AG04449 (cell line): ENCODE measurements at regions not wholly inside any gene's neighbourhood (a gene's known extent, or its start where the extent isn't known, plus 50 kb on each side); places are given as distances from the start of the nearest gene placed in this dataset.

ENCODE experiments used
- CTCF ChIA-PET: fragments of 350-600 bp; formaldehyde crosslinking; extraction: SDS; loops from one replicate; lab custom pipeline; 2021; ENCODE audit warnings: antibody characterized with exemption; lab: Yijun Ruan, JAX
- POLR2A ChIA-PET: fragments of 400-600, 350-600 bp; formaldehyde crosslinking; extraction: SDS; loops from one replicate; lab custom pipeline; 2020; ENCODE audit warnings: antibody characterized with exemption, inconsistent platforms; lab: Yijun Ruan, JAX
- DNase-seq: peaks from one replicate; pipeline ENCODE4 v3.0.0-alpha.2; 2010; ENCODE audit warnings: low read depth, low spot score
- H3K4me3 ChIP-seq: 2 replicates; pipeline ENCODE4 v1.5.1; 2011; ENCODE audit warnings: low read depth, mild to moderate bottlenecking, control low read depth, low read length
- TF ChIP-seq, protein P1 (sequence below): IDR thresholded peaks from one replicate; pipeline ENCODE4 v1.5.1; 2011; ENCODE audit warnings: mild to moderate bottlenecking, moderate library complexity, low read length, control low read depth, inconsistent platforms; ENCODE audit not compliant: insufficient read depth; ENCODE audit errors: missing control alignments

DNA sequence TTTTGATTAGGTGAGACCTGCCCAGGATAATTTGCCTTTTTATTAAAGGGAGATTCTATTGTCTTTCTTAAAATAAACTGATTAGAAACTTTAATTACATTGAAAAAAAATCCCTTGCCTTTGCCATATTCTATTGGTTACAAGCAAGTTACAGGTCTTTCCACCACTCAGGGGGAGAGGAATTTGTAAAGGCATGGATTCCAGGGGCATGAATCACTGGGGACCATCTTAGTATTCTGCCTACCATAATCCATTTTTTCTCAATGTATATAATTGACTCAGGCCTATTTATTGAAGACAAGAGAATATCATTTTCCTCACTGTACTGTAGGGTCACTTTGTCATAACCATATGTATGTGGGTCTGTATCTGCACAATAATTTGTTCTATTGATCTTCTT, 124.3 kb upstream of the PDE4B start:
- no peak for DNase-seq
- CTCF ChIA-PET: interaction anchor here (2.0 kb wide), 1 partner anchor 19 kb away, joined by 5 read pairs; no protein-coding TSS in a partner anchor
- H3K4me3 ChIP-seq: no peak overlapping the region
- TF ChIP-seq, protein P1, sequence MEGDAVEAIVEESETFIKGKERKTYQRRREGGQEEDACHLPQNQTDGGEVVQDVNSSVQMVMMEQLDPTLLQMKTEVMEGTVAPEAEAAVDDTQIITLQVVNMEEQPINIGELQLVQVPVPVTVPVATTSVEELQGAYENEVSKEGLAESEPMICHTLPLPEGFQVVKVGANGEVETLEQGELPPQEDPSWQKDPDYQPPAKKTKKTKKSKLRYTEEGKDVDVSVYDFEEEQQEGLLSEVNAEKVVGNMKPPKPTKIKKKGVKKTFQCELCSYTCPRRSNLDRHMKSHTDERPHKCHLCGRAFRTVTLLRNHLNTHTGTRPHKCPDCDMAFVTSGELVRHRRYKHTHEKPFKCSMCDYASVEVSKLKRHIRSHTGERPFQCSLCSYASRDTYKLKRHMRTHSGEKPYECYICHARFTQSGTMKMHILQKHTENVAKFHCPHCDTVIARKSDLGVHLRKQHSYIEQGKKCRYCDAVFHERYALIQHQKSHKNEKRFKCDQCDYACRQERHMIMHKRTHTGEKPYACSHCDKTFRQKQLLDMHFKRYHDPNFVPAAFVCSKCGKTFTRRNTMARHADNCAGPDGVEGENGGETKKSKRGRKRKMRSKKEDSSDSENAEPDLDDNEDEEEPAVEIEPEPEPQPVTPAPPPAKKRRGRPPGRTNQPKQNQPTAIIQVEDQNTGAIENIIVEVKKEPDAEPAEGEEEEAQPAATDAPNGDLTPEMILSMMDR: no peak
- POLR2A ChIA-PET: no interaction called here

DNA sequence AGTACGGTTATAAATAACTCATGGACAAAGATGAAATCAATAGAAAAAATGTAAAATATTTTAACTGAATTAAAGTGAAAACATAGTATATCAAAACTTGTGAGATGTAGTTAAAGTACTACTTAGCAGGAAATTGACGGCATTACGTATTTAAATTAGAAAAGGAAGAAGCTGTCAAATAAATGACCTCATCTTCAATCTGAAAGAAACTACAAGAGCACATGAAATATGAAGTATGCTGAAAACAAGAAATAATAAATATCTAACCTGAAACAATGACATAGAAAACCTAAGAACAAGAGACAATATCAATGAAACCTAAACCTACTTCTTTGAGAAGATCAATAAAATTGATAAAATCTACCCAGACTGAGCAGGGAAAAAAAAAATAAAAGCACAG, 122.2 kb upstream of the PDE4B start:
- H3K4me3 ChIP-seq: no peak overlapping the region
- DNase-seq: no peak
- ChIA-PET POLR2A (no interaction called here), CTCF (interaction anchor here (0.6 kb wide), 1 partner anchor 12 kb away, joined by 3 read pairs; no protein-coding TSS in a partner anchor)
- TF ChIP-seq, protein P1: no peak

DNA sequence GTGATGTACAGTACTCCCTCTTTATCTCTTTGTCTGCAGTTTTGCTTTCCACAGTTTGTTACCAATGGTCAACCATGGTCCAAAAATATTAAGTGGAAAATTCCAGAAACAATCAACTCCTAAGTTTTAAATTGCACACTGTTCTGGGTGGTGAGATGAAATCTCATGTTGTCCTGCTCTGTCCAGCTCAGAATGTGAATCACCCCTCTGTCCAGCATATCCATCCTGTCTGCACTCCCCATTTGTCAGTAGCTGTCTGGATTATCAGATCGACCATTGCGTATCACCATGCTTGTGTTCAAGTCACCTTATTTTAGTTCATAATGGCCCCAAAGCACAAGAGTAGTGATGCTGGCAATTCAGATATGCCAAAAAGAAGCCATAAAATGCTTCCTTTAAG, 118.2 kb upstream of the PDE4B start:
- no peak for DNase-seq
- ChIA-PET CTCF (interaction anchor here (2.5 kb wide), 1 partner anchor 13 kb away, joined by 11 read pairs; no protein-coding TSS in a partner anchor), POLR2A (no interaction called here)
- TF ChIP-seq, protein P1: no peak
- H3K4me3 ChIP-seq: no peak overlapping the region

DNA sequence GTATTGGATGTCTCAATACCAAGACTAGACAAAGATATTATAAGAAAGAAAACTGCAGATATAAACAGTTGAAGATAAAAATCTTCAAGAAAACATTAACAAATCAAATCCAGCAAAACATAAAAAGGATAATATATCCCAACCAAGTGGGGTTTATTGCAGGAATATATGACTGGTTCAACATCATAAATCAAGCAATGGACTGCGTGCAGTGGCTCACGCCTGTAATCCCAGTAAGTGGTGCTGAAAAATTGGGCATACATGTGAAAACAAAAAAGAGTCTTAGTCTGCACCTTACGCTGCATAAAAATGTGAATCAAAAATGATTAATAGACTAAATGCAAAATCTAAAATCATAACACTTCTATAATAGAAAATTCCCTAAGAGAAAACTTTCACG, 112.9 kb upstream of the PDE4B start:
- TF ChIP-seq, protein P1: no peak
- POLR2A ChIA-PET: no interaction called here
- H3K4me3 ChIP-seq: no peak overlapping the region
- CTCF ChIA-PET: interaction anchor here (1.8 kb wide), 1 partner anchor 251 kb away, joined by 3 read pairs; no protein-coding TSS in a partner anchor
- no peak for DNase-seq

DNA sequence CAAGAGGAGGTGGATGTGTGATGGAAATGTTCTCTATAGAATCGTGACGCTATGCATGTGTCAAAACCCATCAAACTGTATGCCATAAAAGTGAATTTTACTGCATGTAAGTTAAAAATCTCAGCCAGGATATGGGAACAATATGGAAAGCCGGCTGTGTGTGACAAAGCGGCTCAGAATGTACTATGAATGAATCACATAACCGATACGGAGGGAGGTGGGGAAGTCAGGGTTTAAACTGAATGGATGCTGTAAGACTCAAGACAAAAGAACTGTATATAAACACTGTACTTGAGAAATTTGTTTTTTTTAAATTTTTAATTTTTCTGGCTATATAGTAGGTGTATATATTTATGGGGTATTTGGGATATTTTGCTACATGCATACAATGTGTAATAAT, 111.6 kb upstream of the PDE4B start:
- H3K4me3 ChIP-seq: no peak overlapping the region
- POLR2A ChIA-PET: no interaction called here
- TF ChIP-seq, protein P1: no peak
- CTCF ChIA-PET: interaction anchor here (0.9 to 1.8 kb wide), 3 partner anchors 9 to 445 kb away, joined by 3 to 7 read pairs (median 3); no protein-coding TSS in a partner anchor
- DNase-seq: no peak

DNA sequence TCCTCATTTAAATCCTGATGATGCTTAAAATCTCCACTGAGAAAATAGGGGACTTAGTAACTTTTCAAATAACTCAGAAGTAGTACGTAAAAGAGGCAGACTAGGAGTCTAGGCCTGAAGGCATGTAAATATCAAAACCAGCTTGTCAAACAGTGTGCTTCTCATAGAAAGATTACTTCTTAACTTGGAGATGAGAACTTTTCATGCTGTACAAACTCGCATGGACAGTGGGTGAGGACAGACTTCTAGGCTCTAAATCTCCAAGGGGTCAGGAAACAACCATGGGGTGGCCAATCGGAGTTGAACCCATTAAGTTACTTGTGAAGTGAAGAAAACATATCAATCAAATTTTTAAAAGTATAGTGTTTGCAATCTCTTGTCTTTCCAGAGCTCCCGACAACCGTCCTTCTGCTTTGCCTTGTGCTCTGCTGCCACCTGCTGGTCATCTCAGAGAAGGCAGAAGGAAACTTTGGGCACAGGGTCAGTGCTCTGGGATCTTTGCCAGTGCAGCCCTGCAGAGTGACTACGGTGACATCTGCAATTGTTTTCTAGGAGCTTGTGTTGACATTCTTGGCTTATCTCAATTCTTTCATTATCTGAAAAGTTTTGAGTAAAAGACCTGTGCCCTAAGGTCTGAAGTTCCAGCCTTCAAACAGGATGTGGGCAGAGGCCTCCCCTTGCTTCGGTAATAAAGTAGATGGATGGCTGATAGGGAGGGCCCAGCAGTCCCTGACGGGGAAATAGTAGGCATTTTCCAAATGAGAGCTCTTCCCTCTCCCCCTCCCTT, 105.1 kb upstream of the PDE4B start:
- ChIA-PET CTCF (interaction anchor here (0.6 to 6.8 kb wide), 83 partner anchors 9 to 996 kb away, joined by 3 to 143 read pairs (median 4); partner anchors contain the start of genes AK4, DNAJC6, LEPR and LEPROT), POLR2A (no interaction called here)
- no peak for DNase-seq
- no peak overlapping the region for H3K4me3 ChIP-seq
- TF ChIP-seq, protein P1: peak; percentile 84
